ENCODE measurements at regions not wholly inside any gene's neighbourhood (a gene's known extent, or its start where the extent isn't known, plus 50 kb on each side); places are given as distances from the start of the nearest gene placed in this dataset.

DNA sequence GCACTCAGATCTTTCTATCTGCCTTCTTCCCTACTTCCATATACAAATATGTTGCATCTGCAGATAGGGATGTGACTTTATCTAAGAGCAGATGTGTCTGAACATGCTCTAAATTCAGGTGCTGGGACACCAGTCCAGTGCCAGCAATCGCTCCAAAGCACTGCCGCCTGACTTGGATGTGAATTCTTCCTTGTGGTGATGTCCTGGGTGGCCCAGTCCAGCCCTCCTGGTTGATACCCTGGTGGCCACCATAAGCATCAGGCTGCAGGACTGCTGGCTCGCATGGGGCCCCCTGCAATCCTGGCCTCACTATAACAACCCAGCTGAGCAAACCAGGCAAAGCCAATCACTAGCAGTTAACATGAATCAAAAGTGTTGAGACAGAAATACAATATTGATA, 149.2 kb upstream of the PDE1C start:
- no peaks in the 10 kb centered on the region for H3F3A ChIP-seq (ENCODE audit: control insufficient read depth, insufficient read depth)

DNA sequence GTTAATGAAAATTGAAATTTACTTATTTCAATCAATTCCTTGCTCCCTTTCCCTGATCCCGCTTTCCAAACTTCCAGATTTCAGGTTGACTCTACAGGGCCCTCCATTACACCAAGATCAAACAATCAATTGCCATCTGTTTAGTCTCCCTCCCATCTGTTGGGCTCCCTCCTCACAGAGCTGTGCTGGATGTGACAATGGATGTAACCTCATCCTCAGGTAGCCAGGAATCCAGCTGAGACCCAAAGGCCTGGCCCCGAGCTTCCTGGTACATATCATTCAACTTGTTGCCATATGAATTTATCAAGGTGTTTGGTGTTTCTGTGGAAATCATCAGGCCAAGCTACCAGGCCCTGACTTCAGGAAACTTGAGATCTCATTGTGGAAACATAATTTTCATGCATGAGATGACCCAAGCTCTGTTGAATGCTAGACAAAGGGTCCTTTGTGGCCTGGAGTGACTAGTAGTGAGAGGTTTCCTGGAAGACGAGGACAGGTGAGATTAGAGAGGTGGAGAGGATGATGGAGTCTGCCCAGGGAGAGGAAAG, 148.6 kb upstream of the PDE1C start:
- no peaks in the 10 kb centered on the region for H3K27me3 ChIP-seq (ENCODE audit: control insufficient read depth, low read length)

More for the DNA sequence above, 149.2 kb upstream of the PDE1C start:
- H3K4me2 ChIP-seq (ENCODE audit: low read length) = no peak overlapping the region
- no peaks in the 10 kb centered on the region for H4K20me1 ChIP-seq (ENCODE audit: control insufficient read depth, insufficient read depth, low read depth, low read length)
- no peaks in the 10 kb centered on the region for H3K9me2 ChIP-seq (replicated peaks; ENCODE audit: control insufficient read depth, low read length)
- TF ChIP-seq, protein P1, sequence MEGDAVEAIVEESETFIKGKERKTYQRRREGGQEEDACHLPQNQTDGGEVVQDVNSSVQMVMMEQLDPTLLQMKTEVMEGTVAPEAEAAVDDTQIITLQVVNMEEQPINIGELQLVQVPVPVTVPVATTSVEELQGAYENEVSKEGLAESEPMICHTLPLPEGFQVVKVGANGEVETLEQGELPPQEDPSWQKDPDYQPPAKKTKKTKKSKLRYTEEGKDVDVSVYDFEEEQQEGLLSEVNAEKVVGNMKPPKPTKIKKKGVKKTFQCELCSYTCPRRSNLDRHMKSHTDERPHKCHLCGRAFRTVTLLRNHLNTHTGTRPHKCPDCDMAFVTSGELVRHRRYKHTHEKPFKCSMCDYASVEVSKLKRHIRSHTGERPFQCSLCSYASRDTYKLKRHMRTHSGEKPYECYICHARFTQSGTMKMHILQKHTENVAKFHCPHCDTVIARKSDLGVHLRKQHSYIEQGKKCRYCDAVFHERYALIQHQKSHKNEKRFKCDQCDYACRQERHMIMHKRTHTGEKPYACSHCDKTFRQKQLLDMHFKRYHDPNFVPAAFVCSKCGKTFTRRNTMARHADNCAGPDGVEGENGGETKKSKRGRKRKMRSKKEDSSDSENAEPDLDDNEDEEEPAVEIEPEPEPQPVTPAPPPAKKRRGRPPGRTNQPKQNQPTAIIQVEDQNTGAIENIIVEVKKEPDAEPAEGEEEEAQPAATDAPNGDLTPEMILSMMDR (IDR thresholded peaks at IDR 0.05; ENCODE audit: low read depth, low read length, poor library complexity, severe bottlenecking) = no peak
- no peak for TF ChIP-seq EZH2phosphoT487 (IDR thresholded peaks at IDR 0.05; ENCODE audit: borderline replicate concordance, low read length)
- H3K27me3 ChIP-seq (ENCODE audit: control insufficient read depth, low read length) = no peaks in the 10 kb centered on the region
- no peak overlapping the region for H3K27ac ChIP-seq (ENCODE audit: low read depth, low read length)
- H3K4me1 ChIP-seq (ENCODE audit: control insufficient read depth, low read length) = no peaks in the 10 kb centered on the region
- no peak overlapping the region for H3K4me3 ChIP-seq (ENCODE audit: low read length)
- H3K9me3 ChIP-seq (ENCODE audit: control insufficient read depth, insufficient read depth, low read length) = no peaks in the 10 kb centered on the region
- H3K79me2 ChIP-seq (ENCODE audit: control insufficient read depth, low read length) = no peaks in the 10 kb centered on the region
- no peaks in the 10 kb centered on the region for H3K36me3 ChIP-seq (ENCODE audit: control insufficient read depth, low read length)

DNA sequence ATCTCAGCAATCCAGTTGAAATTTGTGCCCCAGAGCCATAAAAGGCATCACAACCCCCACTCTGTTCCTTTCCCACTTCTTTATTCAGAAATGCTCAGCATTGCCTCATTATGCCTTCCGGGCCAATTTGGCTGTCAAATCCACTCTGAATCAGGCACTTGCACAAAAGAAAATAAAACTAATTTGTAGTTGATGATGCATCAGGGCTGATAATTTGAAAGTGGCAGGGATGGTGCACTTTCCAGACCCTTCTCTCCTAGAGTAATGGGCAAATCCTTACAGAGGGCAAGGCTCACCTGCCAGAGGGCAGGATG, 147.9 kb upstream of the PDE1C start:
- H3K4me2 ChIP-seq (ENCODE audit: low read length) = no peak overlapping the region
- H3K27ac ChIP-seq (ENCODE audit: low read depth, low read length) = no peak overlapping the region
- H4K20me1 ChIP-seq (ENCODE audit: control insufficient read depth, insufficient read depth, low read depth, low read length) = no peaks in the 10 kb centered on the region
- H3F3A ChIP-seq (ENCODE audit: control insufficient read depth, insufficient read depth) = no peaks in the 10 kb centered on the region
- no peaks in the 10 kb centered on the region for H3K9me3 ChIP-seq (ENCODE audit: control insufficient read depth, insufficient read depth, low read length)
- no peaks in the 10 kb centered on the region for H3K36me3 ChIP-seq (ENCODE audit: control insufficient read depth, low read length)
- H3K79me2 ChIP-seq (ENCODE audit: control insufficient read depth, low read length) = no peaks in the 10 kb centered on the region
- H3K27me3 ChIP-seq (ENCODE audit: control insufficient read depth, low read length) = no peaks in the 10 kb centered on the region
- no peak overlapping the region for H3K4me3 ChIP-seq (ENCODE audit: low read length)
- H3K9me2 ChIP-seq (replicated peaks; ENCODE audit: control insufficient read depth, low read length) = no peaks in the 10 kb centered on the region
- TF ChIP-seq, protein P1 (IDR thresholded peaks at IDR 0.05; ENCODE audit: low read depth, low read length, poor library complexity, severe bottlenecking) = no peak
- no peak for TF ChIP-seq EZH2phosphoT487 (IDR thresholded peaks at IDR 0.05; ENCODE audit: borderline replicate concordance, low read length)
- no peaks in the 10 kb centered on the region for H3K4me1 ChIP-seq (ENCODE audit: control insufficient read depth, low read length)

More for the DNA sequence above, 148.6 kb upstream of the PDE1C start:
- no peaks in the 10 kb centered on the region for H3K36me3 ChIP-seq (ENCODE audit: control insufficient read depth, low read length)
- no peaks in the 10 kb centered on the region for H3K4me1 ChIP-seq (ENCODE audit: control insufficient read depth, low read length)
- no peak overlapping the region for H3K4me2 ChIP-seq (ENCODE audit: low read length)
- TF ChIP-seq, protein P1 (IDR thresholded peaks at IDR 0.05; ENCODE audit: low read depth, low read length, poor library complexity, severe bottlenecking) = no peak
- no peak for TF ChIP-seq EZH2phosphoT487 (IDR thresholded peaks at IDR 0.05; ENCODE audit: borderline replicate concordance, low read length)
- H4K20me1 ChIP-seq (ENCODE audit: control insufficient read depth, insufficient read depth, low read depth, low read length) = no peaks in the 10 kb centered on the region
- no peaks in the 10 kb centered on the region for H3K9me2 ChIP-seq (replicated peaks; ENCODE audit: control insufficient read depth, low read length)
- no peaks in the 10 kb centered on the region for H3K9me3 ChIP-seq (ENCODE audit: control insufficient read depth, insufficient read depth, low read length)
- no peaks in the 10 kb centered on the region for H3K79me2 ChIP-seq (ENCODE audit: control insufficient read depth, low read length)
- no peak overlapping the region for H3K27ac ChIP-seq (ENCODE audit: low read depth, low read length)
- H3K4me3 ChIP-seq (ENCODE audit: low read length) = no peak overlapping the region
- no peaks in the 10 kb centered on the region for H3F3A ChIP-seq (ENCODE audit: control insufficient read depth, insufficient read depth)

Data from DOHH2 (cell line).